HCT116 (cell line): ENCODE measurements at regions not wholly inside any gene's neighbourhood (a gene's known extent, or its start where the extent isn't known, plus 50 kb on each side); places are given as distances from the start of the nearest gene placed in this dataset.

ENCODE experiments used
- ATAC-seq: fragments of 200-7000 bp; cut with Tn5 transposase; 2 replicates; pipeline ENCODE4 v1.9.1; 2020; ENCODE audit warnings: mild to moderate bottlenecking, moderate library complexity
- BruUV-seq: library from RNA; stranded (reverse); fragments of 400-500 nt; replicated peaks from 2 replicates; lab custom pipeline; 2021; lab: Mats Ljungman, UMichigan
- CTCF ChIA-PET: fragments of 300-600 bp; sonication (Branson Sonifier 250); formaldehyde crosslinking; loops from one replicate; lab custom pipeline; 2021; ENCODE audit warnings: antibody characterized with exemption; lab: Charles Lee
- POLR2A ChIA-PET: fragments of 300-600, 350-600 bp; sonication (Branson Sonifier 250); formaldehyde crosslinking; loops from one replicate; lab custom pipeline; 2021; ENCODE audit warnings: antibody characterized with exemption; lab: Charles Lee
- RAD21 ChIA-PET, 2 experiments: fragments of 300-600 bp; sonication (Branson Sonifier 250); formaldehyde crosslinking; loops; one replicate each; lab custom pipeline; 2023; ENCODE audit warnings: low total read pairs in 2 of 2; ENCODE audit not compliant: uncharacterized antibody in 2 of 2, unreplicated experiment in 2 of 2, low non-redundant PET in 1 of 2; lab: Charles Lee
- DNase-seq: peaks from one replicate; pipeline ENCODE4 v3.0.0-alpha.2; 2010; ENCODE audit warnings: low read depth, low spot score
- H2AFZ ChIP-seq: fragments of 200-600 bp; shearing (Covaris generic), sonication (generic); 2 replicates; pipeline ENCODE4 v1.6.1; 2017; ENCODE audit warnings: low read depth, mixed run types, mixed read lengths, antibody characterized with exemption, low read length; ENCODE audit not compliant: poor library complexity, severe bottlenecking
- H3K27ac ChIP-seq: 2 replicates; pipeline ENCODE4 v1.5.1; 2012; ENCODE audit warnings: low read depth, low read length
- H3K27me3 ChIP-seq: fragments of 200-600 bp; sonication (generic); 2 replicates; pipeline ENCODE4 v1.6.1; 2016; ENCODE audit warnings: mixed run types, low read length, mixed read lengths; ENCODE audit not compliant: insufficient read depth
- H3K36me3 ChIP-seq, 2 experiments: fragments of 200-500 bp in 1 of 2; fragments of 200-600 bp in 1 of 2; sonication (Bioruptor generic) in 1 of 2; sonication (generic) in 1 of 2; 2 replicates each; pipeline versions ENCODE4 v1.5.1 to v1.6.1; 2014 to 2016; ENCODE audit warnings: low read length in 2 of 2, inconsistent platforms in 1 of 2, mixed read lengths in 1 of 2, mixed run types in 1 of 2; ENCODE audit not compliant: insufficient read depth in 2 of 2, control insufficient read depth in 1 of 2
- H3K4me1 ChIP-seq, 2 experiments: fragments of 200-600 bp in 1 of 2; sonication (generic) in 1 of 2; 2 replicates each; pipeline versions ENCODE4 v1.5.1 to v1.6.1; 2012 to 2017; ENCODE audit warnings: low read length in 2 of 2, inconsistent platforms in 1 of 2, mild to moderate bottlenecking in 1 of 2, mixed read lengths in 1 of 2, mixed run types in 1 of 2, moderate library complexity in 1 of 2; ENCODE audit not compliant: insufficient read depth in 2 of 2, control insufficient read depth in 1 of 2
- H3K4me2 ChIP-seq: fragments of 200-600 bp; sonication (generic); 2 replicates; pipeline ENCODE4 v1.6.1; 2017; ENCODE audit warnings: mixed run types, low read length, mixed read lengths
- H3K4me3 ChIP-seq, 2 experiments: fragments of 200-600 bp in 1 of 2; sonication (generic) in 1 of 2; replicated peaks in 1 of 2; 2 replicates each; pipeline ENCODE4 v1.5.1; 2011 to 2016; ENCODE audit warnings: low read length in 2 of 2, control low read depth in 1 of 2, low read depth in 1 of 2, mild to moderate bottlenecking in 1 of 2, mixed read lengths in 1 of 2, mixed run types in 1 of 2
- H3K79me2 ChIP-seq: fragments of 200-600 bp; sonication (generic); 2 replicates; pipeline ENCODE4 v1.6.1; 2017; ENCODE audit warnings: mild to moderate bottlenecking, mixed run types, low read length, moderate library complexity, mixed read lengths; ENCODE audit not compliant: insufficient read depth
- H3K9ac ChIP-seq: fragments of 200-600 bp; sonication (generic); 2 replicates; pipeline ENCODE4 v1.6.1; 2016; ENCODE audit warnings: low read length, mixed read lengths
- H3K9me2 ChIP-seq: fragments of 200-600 bp; sonication (generic), shearing (Covaris generic); 2 replicates; pipeline ENCODE4 v1.6.1; 2017; ENCODE audit warnings: mixed run types, mild to moderate bottlenecking, moderate library complexity; ENCODE audit not compliant: insufficient read depth
- H3K9me3 ChIP-seq, 2 experiments: fragments of 200-500 bp in 1 of 2; fragments of 200-600 bp in 1 of 2; sonication (Bioruptor generic) in 1 of 2; sonication (generic) in 1 of 2; 2 replicates each; pipeline ENCODE4 v1.6.1; 2014 to 2017; ENCODE audit warnings: low read length in 2 of 2, mixed read lengths in 2 of 2, inconsistent platforms in 1 of 2, low read depth in 1 of 2, mild to moderate bottlenecking in 1 of 2, mixed run types in 1 of 2, moderate library complexity in 1 of 2; ENCODE audit not compliant: control insufficient read depth in 1 of 2, insufficient read depth in 1 of 2
- H4K20me1 ChIP-seq: fragments of 200-600 bp; sonication (generic), shearing (Covaris generic); 2 replicates; pipeline ENCODE4 v1.6.1; 2017; ENCODE audit warnings: mixed run types, mild to moderate bottlenecking, moderate library complexity; ENCODE audit not compliant: insufficient read depth
- CEBPB ChIP-seq: IDR thresholded peaks from 2 replicates; pipeline ENCODE4 v1.6.1; 2012; ENCODE audit warnings: low read depth
- ELF1 ChIP-seq: IDR thresholded peaks from 2 replicates; pipeline ENCODE4 v1.6.1; 2012; ENCODE audit warnings: low read depth, borderline replicate concordance
- EZH2 ChIP-seq: fragments of 200-600 bp; sonication (generic); IDR thresholded peaks from 2 replicates; pipeline ENCODE4 v1.6.1; 2017; ENCODE audit warnings: antibody characterized with exemption, mixed run types
- JUND ChIP-seq: IDR thresholded peaks from 2 replicates; pipeline ENCODE4 v1.6.1; 2012
- MAX ChIP-seq: IDR thresholded peaks from 2 replicates; pipeline ENCODE4 v1.6.1; 2012
- POLR2AphosphoS5 ChIP-seq: IDR thresholded peaks from 2 replicates; pipeline ENCODE4 v1.6.1; 2011; ENCODE audit warnings: mild to moderate bottlenecking, low read depth, low read length, moderate library complexity
- RAD21 ChIP-seq: IDR thresholded peaks from 2 replicates; pipeline ENCODE4 v1.6.1; 2012; ENCODE audit warnings: low read depth, mild to moderate bottlenecking
- SIN3A ChIP-seq: IDR thresholded peaks from 2 replicates; pipeline ENCODE4 v1.6.1; 2012; ENCODE audit warnings: low read depth
- SP1 ChIP-seq: IDR thresholded peaks from 2 replicates; pipeline ENCODE4 v1.6.1; 2012; ENCODE audit warnings: low read depth
- SRF ChIP-seq: IDR thresholded peaks from 2 replicates; pipeline ENCODE4 v1.6.1; 2012; ENCODE audit warnings: low read depth
- YY1 ChIP-seq: IDR thresholded peaks from 2 replicates; pipeline ENCODE4 v1.6.1; 2011; ENCODE audit warnings: low read length, low read depth, moderate library complexity, mild to moderate bottlenecking; ENCODE audit not compliant: insufficient replicate concordance; ENCODE audit errors: extremely low read depth
- ZFX ChIP-seq: fragments of 450-650 bp; IDR thresholded peaks from 2 replicates; pipeline ENCODE4 v1.6.1; 2017
- ZNF274 ChIP-seq: fragments of 200-500 bp; sonication (Bioruptor generic); IDR thresholded peaks from 2 replicates; pipeline ENCODE4 v1.6.1; 2014; ENCODE audit warnings: mild to moderate bottlenecking, low read depth, low read length, inconsistent platforms
- intact Hi-C: fragments of 100-400 bp; cut with micrococcal nuclease; formaldehyde crosslinking; loops from 2 replicates; pipeline ENCODE4 v1.10.0; 2022
- TF ChIP-seq, protein P1 (sequence below), 3 experiments: fragments of 200-600 bp in 1 of 3; sonication (generic) in 1 of 3; IDR thresholded peaks in 2 of 3; conservative IDR thresholded peaks in 1 of 3; 2 replicates each; pipeline ENCODE4 v1.5.1; 2012 to 2017; ENCODE audit warnings: low read depth in 2 of 3, low read length in 2 of 3, antibody characterized with exemption in 1 of 3, borderline replicate concordance in 1 of 3, control low read depth in 1 of 3, mild to moderate bottlenecking in 1 of 3, mixed read lengths in 1 of 3, mixed run types in 1 of 3, moderate library complexity in 1 of 3; ENCODE audit not compliant: insufficient read depth in 1 of 3

DNA sequence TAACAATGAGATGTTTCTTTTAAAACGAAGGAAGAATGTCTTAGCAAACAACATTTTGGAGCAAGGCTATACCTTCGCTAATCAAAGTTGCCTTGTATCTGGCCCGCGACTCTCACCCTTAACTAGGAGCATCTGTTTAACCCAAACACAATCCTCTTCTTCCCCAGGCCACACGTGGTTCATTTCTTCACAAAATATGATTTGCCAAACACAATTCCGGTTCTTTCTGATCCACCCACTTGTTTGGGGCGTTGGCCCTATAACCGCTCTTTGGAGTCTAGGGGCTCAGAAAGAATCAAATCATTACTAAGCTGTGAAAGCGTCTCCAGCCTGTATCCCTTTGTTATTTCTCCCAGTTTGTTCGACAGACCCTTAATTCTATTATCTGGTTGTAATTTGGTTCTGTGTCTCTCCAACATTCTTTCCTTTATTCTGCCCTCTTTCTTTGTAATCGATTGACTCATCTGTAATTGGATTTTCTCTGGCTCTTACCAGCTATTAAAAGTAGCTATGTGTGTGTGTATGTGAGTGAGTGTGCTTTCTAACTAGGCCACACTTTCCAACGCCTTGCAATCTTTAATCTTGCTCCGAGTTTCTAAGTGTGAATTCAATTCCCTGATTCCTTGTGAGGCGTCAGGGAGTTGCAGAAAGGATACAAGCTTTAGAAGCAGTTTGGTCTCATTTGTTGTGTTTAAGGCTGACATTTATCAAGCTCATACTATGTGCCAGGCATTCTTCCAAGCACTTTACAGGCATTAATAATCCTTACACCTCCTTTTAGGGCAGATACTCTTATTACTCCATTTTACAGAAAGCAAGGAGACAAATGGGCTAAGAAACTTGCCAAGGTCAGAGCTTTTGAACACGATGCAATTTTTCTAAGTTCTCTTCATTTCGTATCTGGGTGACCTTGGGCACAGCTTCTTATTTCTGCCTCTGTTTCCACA, 138.6 kb upstream of the CPEB2 start:
- H3K9me2 ChIP-seq = no peaks in the 10 kb centered on the region
- no peaks in the 10 kb centered on the region for H3K36me3 ChIP-seq
- no TSS peak for BruUV-seq
- DNase-seq (no peak), ATAC-seq (no peak)
- no peak overlapping the region for H3K4me2 ChIP-seq
- intact Hi-C loops = no loop called here
- no peaks in the 10 kb centered on the region for H3K27me3 ChIP-seq
- RAD21 ChIA-PET = no interaction called here
- no peaks in the 10 kb centered on the region for H3K79me2 ChIP-seq
- no peak overlapping the region for H3K27ac ChIP-seq
- H3K9ac ChIP-seq = no peak overlapping the region
- TF ChIP-seq JUND (no peak), ZFX (no peak), RAD21 (no peak), ELF1 (no peak), MAX (no peak), CEBPB (no peak), POLR2AphosphoS5 (no peak), SIN3A (no peak), YY1 (no peak), ZNF274 (no peak), SP1 (no peak), EZH2 (no peak), SRF (no peak)
- TF ChIP-seq, protein P1, sequence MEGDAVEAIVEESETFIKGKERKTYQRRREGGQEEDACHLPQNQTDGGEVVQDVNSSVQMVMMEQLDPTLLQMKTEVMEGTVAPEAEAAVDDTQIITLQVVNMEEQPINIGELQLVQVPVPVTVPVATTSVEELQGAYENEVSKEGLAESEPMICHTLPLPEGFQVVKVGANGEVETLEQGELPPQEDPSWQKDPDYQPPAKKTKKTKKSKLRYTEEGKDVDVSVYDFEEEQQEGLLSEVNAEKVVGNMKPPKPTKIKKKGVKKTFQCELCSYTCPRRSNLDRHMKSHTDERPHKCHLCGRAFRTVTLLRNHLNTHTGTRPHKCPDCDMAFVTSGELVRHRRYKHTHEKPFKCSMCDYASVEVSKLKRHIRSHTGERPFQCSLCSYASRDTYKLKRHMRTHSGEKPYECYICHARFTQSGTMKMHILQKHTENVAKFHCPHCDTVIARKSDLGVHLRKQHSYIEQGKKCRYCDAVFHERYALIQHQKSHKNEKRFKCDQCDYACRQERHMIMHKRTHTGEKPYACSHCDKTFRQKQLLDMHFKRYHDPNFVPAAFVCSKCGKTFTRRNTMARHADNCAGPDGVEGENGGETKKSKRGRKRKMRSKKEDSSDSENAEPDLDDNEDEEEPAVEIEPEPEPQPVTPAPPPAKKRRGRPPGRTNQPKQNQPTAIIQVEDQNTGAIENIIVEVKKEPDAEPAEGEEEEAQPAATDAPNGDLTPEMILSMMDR (IDR thresholded peaks at IDR 0.05 in 2 of 3, conservative IDR thresholded peaks at IDR 0.05 in 1 of 3; ENCODE audit: borderline replicate concordance in 1 of 3, insufficient read depth in 1 of 3, low read depth in 2 of 3, low read length in 2 of 3) = no peak
- H2AFZ ChIP-seq = no peak overlapping the region
- CTCF ChIA-PET = no interaction called here
- POLR2A ChIA-PET = no interaction called here
- H3K9me3 ChIP-seq = no peaks in the 10 kb centered on the region
- no peaks in the 10 kb centered on the region for H4K20me1 ChIP-seq
- H3K4me3 ChIP-seq = no peak overlapping the region
- no peaks in the 10 kb centered on the region for H3K4me1 ChIP-seq
